ENCODE measurements at regions not wholly inside any gene's neighbourhood (a gene's known extent, or its start where the extent isn't known, plus 50 kb on each side); places are given as distances from the start of the nearest gene placed in this dataset.

GRCh38 chrX:129037389-129037788 is 485.9 kb downstream of the SMARCA1 start:
- H3K27ac ChIP-seq (ENCODE audit: low read depth, low read length) = no peak overlapping the region
- H3K27me3 ChIP-seq (ENCODE audit: insufficient read depth, low read length) = no peaks in the 10 kb centered on the region
- no peaks in the 10 kb centered on the region for H3K9me3 ChIP-seq (ENCODE audit: insufficient read depth, low read depth, low read length)
- H3K4me1 ChIP-seq (ENCODE audit: control insufficient read depth in 1 of 2, insufficient read depth in 2 of 2, low read length in 2 of 2) = peaks cover 0 to 5% of the 10 kb centered on the region in 2 experiments
- no peak overlapping the region for H3K4me2 ChIP-seq (ENCODE audit: low read length)
- no peak overlapping the region for H3K18ac ChIP-seq (ENCODE audit: low read length)
- peak in 1 of 2 donors; percentile 42 for DNase-seq
- H4K91ac ChIP-seq (ENCODE audit: low read depth, low read length) = no peak overlapping the region
- no peaks in the 10 kb centered on the region for H3K36me3 ChIP-seq (ENCODE audit: control insufficient read depth in 1 of 2, insufficient read depth in 2 of 2, low read length in 2 of 2)
- no peak overlapping the region for H3K14ac ChIP-seq (ENCODE audit: low read length)
- WGBS (ENCODE audit: extremely low coverage, insufficient coverage, insufficient read length) = no CpG with 5 or more reads among the region's 4 CpGs
- no peak overlapping the region for H2BK5ac ChIP-seq (ENCODE audit: low read depth, low read length, poor library complexity)
- H3K79me2 ChIP-seq (ENCODE audit: control insufficient read depth, insufficient read depth, low read length, poor library complexity) = no peaks in the 10 kb centered on the region
- no peak overlapping the region for H2BK12ac ChIP-seq (ENCODE audit: low read length)
- no peak overlapping the region for H2AK5ac ChIP-seq (ENCODE audit: low read length)
- no peak overlapping the region for H3K9ac ChIP-seq (ENCODE audit: low read length)
- no peak overlapping the region for H2BK120ac ChIP-seq (ENCODE audit: insufficient read depth, low read length, poor library complexity)
- H3K79me1 ChIP-seq (ENCODE audit: low read length) = no peaks in the 10 kb centered on the region
- H3K23ac ChIP-seq (ENCODE audit: low read length) = no peak overlapping the region
- H3K4ac ChIP-seq (ENCODE audit: low read depth, low read length) = no peak overlapping the region
- no peak overlapping the region for H2AFZ ChIP-seq (ENCODE audit: insufficient read depth, low read length, poor library complexity)
- no peak overlapping the region for H3K4me3 ChIP-seq (ENCODE audit: low read depth, low read length)
- H4K12ac ChIP-seq (ENCODE audit: low read depth, low read length) = no peak overlapping the region
- H4K8ac ChIP-seq (ENCODE audit: low read depth, low read length) = no peak overlapping the region

GRCh38 chrX:129035180-129035579 is 488.1 kb downstream of the SMARCA1 start:
- H2AK5ac ChIP-seq (ENCODE audit: low read length) = no peak overlapping the region
- H3K4me3 ChIP-seq (ENCODE audit: low read depth, low read length) = no peak overlapping the region
- H3K4me1 ChIP-seq (ENCODE audit: control insufficient read depth in 1 of 2, insufficient read depth in 2 of 2, low read length in 2 of 2) = peaks cover 0 to 5% of the 10 kb centered on the region in 2 experiments
- no peak overlapping the region for H4K91ac ChIP-seq (ENCODE audit: low read depth, low read length)
- H3K23ac ChIP-seq (ENCODE audit: low read length) = no peak overlapping the region
- no peaks in the 10 kb centered on the region for H3K36me3 ChIP-seq (ENCODE audit: control insufficient read depth in 1 of 2, insufficient read depth in 2 of 2, low read length in 2 of 2)
- no peak overlapping the region for H2BK12ac ChIP-seq (ENCODE audit: low read length)
- no peak overlapping the region for H3K18ac ChIP-seq (ENCODE audit: low read length)
- H2AFZ ChIP-seq (ENCODE audit: insufficient read depth, low read length, poor library complexity) = no peak overlapping the region
- H2BK120ac ChIP-seq (ENCODE audit: insufficient read depth, low read length, poor library complexity) = no peak overlapping the region
- no peaks in the 10 kb centered on the region for H3K79me1 ChIP-seq (ENCODE audit: low read length)
- H2BK5ac ChIP-seq (ENCODE audit: low read depth, low read length, poor library complexity) = no peak overlapping the region
- H3K27ac ChIP-seq (ENCODE audit: low read depth, low read length) = no peak overlapping the region
- no peaks in the 10 kb centered on the region for H3K79me2 ChIP-seq (ENCODE audit: control insufficient read depth, insufficient read depth, low read length, poor library complexity)
- no peak overlapping the region for H4K8ac ChIP-seq (ENCODE audit: low read depth, low read length)
- no peak overlapping the region for H3K4me2 ChIP-seq (ENCODE audit: low read length)
- no peak overlapping the region for H3K14ac ChIP-seq (ENCODE audit: low read length)
- no peaks in the 10 kb centered on the region for H3K9me3 ChIP-seq (ENCODE audit: insufficient read depth, low read depth, low read length)
- H3K9ac ChIP-seq (ENCODE audit: low read length) = no peak overlapping the region
- H3K27me3 ChIP-seq (ENCODE audit: insufficient read depth, low read length) = no peaks in the 10 kb centered on the region
- no peak overlapping the region for H3K4ac ChIP-seq (ENCODE audit: low read depth, low read length)
- no peak for DNase-seq
- H4K12ac ChIP-seq (ENCODE audit: low read depth, low read length) = no peak overlapping the region

GRCh38 chrX:129034196-129034595 is 489.1 kb downstream of the SMARCA1 start:
- no peak overlapping the region for H3K4me2 ChIP-seq (ENCODE audit: low read length)
- DNase-seq = no peak
- no peaks in the 10 kb centered on the region for H3K36me3 ChIP-seq (ENCODE audit: control insufficient read depth in 1 of 2, insufficient read depth in 2 of 2, low read length in 2 of 2)
- H3K9ac ChIP-seq (ENCODE audit: low read length) = no peak overlapping the region
- no CpG with 5 or more reads among the region's 1 CpG for WGBS (ENCODE audit: extremely low coverage, insufficient coverage, insufficient read length)
- H3K4me1 ChIP-seq (ENCODE audit: control insufficient read depth in 1 of 2, insufficient read depth in 2 of 2, low read length in 2 of 2) = peaks cover 0 to 2% of the 10 kb centered on the region in 2 experiments
- no peaks in the 10 kb centered on the region for H3K79me2 ChIP-seq (ENCODE audit: control insufficient read depth, insufficient read depth, low read length, poor library complexity)
- no peak overlapping the region for H2BK120ac ChIP-seq (ENCODE audit: insufficient read depth, low read length, poor library complexity)
- no peak overlapping the region for H4K12ac ChIP-seq (ENCODE audit: low read depth, low read length)
- H4K91ac ChIP-seq (ENCODE audit: low read depth, low read length) = no peak overlapping the region
- no peak overlapping the region for H2AFZ ChIP-seq (ENCODE audit: insufficient read depth, low read length, poor library complexity)
- H3K14ac ChIP-seq (ENCODE audit: low read length) = no peak overlapping the region
- no peak overlapping the region for H4K8ac ChIP-seq (ENCODE audit: low read depth, low read length)
- no peaks in the 10 kb centered on the region for H3K9me3 ChIP-seq (ENCODE audit: insufficient read depth, low read depth, low read length)
- H3K18ac ChIP-seq (ENCODE audit: low read length) = no peak overlapping the region
- H2AK5ac ChIP-seq (ENCODE audit: low read length) = no peak overlapping the region
- H3K23ac ChIP-seq (ENCODE audit: low read length) = no peak overlapping the region
- H3K4ac ChIP-seq (ENCODE audit: low read depth, low read length) = no peak overlapping the region
- no peaks in the 10 kb centered on the region for H3K27me3 ChIP-seq (ENCODE audit: insufficient read depth, low read length)
- H3K4me3 ChIP-seq (ENCODE audit: low read depth, low read length) = no peak overlapping the region
- no peaks in the 10 kb centered on the region for H3K79me1 ChIP-seq (ENCODE audit: low read length)
- no peak overlapping the region for H3K27ac ChIP-seq (ENCODE audit: low read depth, low read length)
- no peak overlapping the region for H2BK5ac ChIP-seq (ENCODE audit: low read depth, low read length, poor library complexity)
- H2BK12ac ChIP-seq (ENCODE audit: low read length) = no peak overlapping the region

DNA sequence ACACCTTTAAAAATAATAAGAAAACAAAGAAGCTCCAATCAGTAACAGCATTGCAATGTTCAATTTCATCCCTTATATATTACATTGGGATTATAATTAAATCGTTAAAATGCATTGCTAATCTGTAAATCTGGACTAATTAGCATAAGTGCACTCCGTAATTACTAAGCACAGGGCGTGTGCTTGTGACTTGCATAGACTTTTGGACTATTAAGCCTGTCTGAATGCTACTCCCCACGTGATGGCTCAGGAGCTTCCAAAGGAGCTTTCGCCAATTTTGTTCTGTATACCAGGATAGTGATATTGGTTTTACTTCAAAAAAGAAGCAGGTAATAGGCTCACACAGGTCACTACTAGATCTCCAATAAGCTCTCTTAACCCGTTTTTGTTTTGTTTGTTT is 497.1 kb downstream of the SMARCA1 start:
- Histone ChIP-seq H3K4ac (ENCODE audit: low read depth, low read length) (no peak overlapping the region), H2BK5ac (ENCODE audit: low read depth, low read length, poor library complexity) (no peak overlapping the region), H3K27me3 (ENCODE audit: insufficient read depth, low read length) (no peaks in the 10 kb centered on the region), H3K9me3 (ENCODE audit: insufficient read depth, low read depth, low read length) (no peaks in the 10 kb centered on the region), H2AFZ (ENCODE audit: insufficient read depth, low read length, poor library complexity) (no peak overlapping the region), H3K4me1 (ENCODE audit: control insufficient read depth in 1 of 2, insufficient read depth in 2 of 2, low read length in 2 of 2) (peaks cover 0 to 2% of the 10 kb centered on the region in 2 experiments), H3K27ac (ENCODE audit: low read depth, low read length) (no peak overlapping the region), H3K23ac (ENCODE audit: low read length) (no peak overlapping the region), H3K4me3 (ENCODE audit: low read depth, low read length) (no peak overlapping the region), H2BK120ac (ENCODE audit: insufficient read depth, low read length, poor library complexity) (no peak overlapping the region), H3K36me3 (ENCODE audit: control insufficient read depth in 1 of 2, insufficient read depth in 2 of 2, low read length in 2 of 2) (no peaks in the 10 kb centered on the region), H3K4me2 (ENCODE audit: low read length) (no peak overlapping the region), H3K14ac (ENCODE audit: low read length) (no peak overlapping the region), H2BK12ac (ENCODE audit: low read length) (no peak overlapping the region), H3K18ac (ENCODE audit: low read length) (no peak overlapping the region), H4K8ac (ENCODE audit: low read depth, low read length) (no peak overlapping the region), H2AK5ac (ENCODE audit: low read length) (no peak overlapping the region), H4K91ac (ENCODE audit: low read depth, low read length) (no peak overlapping the region), H3K9ac (ENCODE audit: low read length) (no peak overlapping the region), H3K79me1 (ENCODE audit: low read length) (no peaks in the 10 kb centered on the region), H3K79me2 (ENCODE audit: control insufficient read depth, insufficient read depth, low read length, poor library complexity) (no peaks in the 10 kb centered on the region), H4K12ac (ENCODE audit: low read depth, low read length) (no peak overlapping the region)
- DNase-seq = no peak
- WGBS (ENCODE audit: extremely low coverage, insufficient coverage, insufficient read length) = no CpG with 5 or more reads among the region's 6 CpGs
